WERI-Rb-1 (cell line): ENCODE measurements at regions not wholly inside any gene's neighbourhood (a gene's known extent, or its start where the extent isn't known, plus 50 kb on each side); places are given as distances from the start of the nearest gene placed in this dataset.

ENCODE experiments used
- DNase-seq: peaks from one replicate; pipeline ENCODE4 v3.0.0-alpha.2; 2020
- H3K27ac ChIP-seq: fragments of 250-450 bp; sonication (Bioruptor Pico); 2 replicates; pipeline ENCODE4 v1.5.1; 2020; ENCODE audit warnings: mild to moderate bottlenecking, moderate library complexity
- H3K27me3 ChIP-seq: fragments of 250-450 bp; sonication (Bioruptor Pico); 2 replicates; pipeline ENCODE4 v1.5.1; 2021; ENCODE audit warnings: mild to moderate bottlenecking, low read depth, moderate library complexity; ENCODE audit not compliant: insufficient read depth, severe bottlenecking
- H3K36me3 ChIP-seq: fragments of 250-450 bp; sonication (Bioruptor Pico); 2 replicates; pipeline ENCODE4 v1.5.1; 2020; ENCODE audit warnings: mild to moderate bottlenecking, moderate library complexity
- H3K4me3 ChIP-seq: 2 replicates; pipeline ENCODE4 v1.5.1; 2011; ENCODE audit warnings: low read depth, mild to moderate bottlenecking, control low read depth, low read length
- H3K9me3 ChIP-seq: fragments of 250-450 bp; sonication (Bioruptor Pico); 2 replicates; pipeline ENCODE4 v1.5.1; 2021; ENCODE audit warnings: mild to moderate bottlenecking, moderate library complexity; ENCODE audit not compliant: severe bottlenecking
- CTCF ChIP-seq: IDR thresholded peaks from 2 replicates; pipeline ENCODE4 v1.5.1; 2011; ENCODE audit warnings: low read depth, mild to moderate bottlenecking, control low read depth, inconsistent platforms, low read length

GRCh38 chr6:169000022-169000421 is 253.6 kb downstream of the THBS2 start:
- Histone ChIP-seq H3K9me3 (peaks cover 4% of the 10 kb centered on the region), H3K27ac (no peak overlapping the region), H3K36me3 (no peaks in the 10 kb centered on the region), H3K27me3 (no peaks in the 10 kb centered on the region), H3K4me3 (no peak overlapping the region)
- no peak for TF ChIP-seq CTCF
- DNase-seq = no peak

GRCh38 chr6:168999392-168999791 is 254.3 kb downstream of the THBS2 start:
- no peak for DNase-seq
- Histone ChIP-seq H3K27ac (no peak overlapping the region), H3K4me3 (no peak overlapping the region)

GRCh38 chr6:168996356-168996625 is 257.4 kb downstream of the THBS2 start:
- H3K27me3 ChIP-seq = no peaks in the 10 kb centered on the region

More at GRCh38 chr6:168999392-168999791, 254.3 kb downstream of the THBS2 start:
- no peaks in the 10 kb centered on the region for H3K27me3 ChIP-seq
- peaks cover 4% of the 10 kb centered on the region for H3K9me3 ChIP-seq
- no peak for TF ChIP-seq CTCF
- H3K36me3 ChIP-seq = no peaks in the 10 kb centered on the region

GRCh38 chr6:168995526-168996355 is 257.9 kb downstream of the THBS2 start:
- Histone ChIP-seq H3K27me3 (no peaks in the 10 kb centered on the region), H3K9me3 (no peaks in the 10 kb centered on the region), H3K27ac (no peak overlapping the region), H3K4me3 (no peak overlapping the region), H3K36me3 (no peaks in the 10 kb centered on the region)
- DNase-seq = no peak
- no peak for TF ChIP-seq CTCF

More at GRCh38 chr6:168996356-168996625, 257.4 kb downstream of the THBS2 start:
- Histone ChIP-seq H3K9me3 (no peaks in the 10 kb centered on the region), H3K4me3 (no peak overlapping the region), H3K27ac (no peak overlapping the region), H3K36me3 (no peaks in the 10 kb centered on the region)
- DNase-seq = no peak
- TF ChIP-seq CTCF = no peak

GRCh38 chr6:168994956-168995355 is 258.7 kb downstream of the THBS2 start:
- TF ChIP-seq CTCF = no peak
- H3K27me3 ChIP-seq = no peaks in the 10 kb centered on the region
- no peak for DNase-seq

More at GRCh38 chr6:168994956-168995355, 258.7 kb downstream of the THBS2 start:
- Histone ChIP-seq H3K36me3 (no peaks in the 10 kb centered on the region), H3K27ac (no peak overlapping the region), H3K4me3 (no peak overlapping the region), H3K9me3 (no peaks in the 10 kb centered on the region)
